Esophagus muscularis mucosa (tissue), 4 donors: ENCODE measurements at regions not wholly inside any gene's neighbourhood (a gene's known extent, or its start where the extent isn't known, plus 50 kb on each side); places are given as distances from the start of the nearest gene placed in this dataset.

ENCODE experiments used
- DNase-seq: peaks from one replicate; pipeline ENCODE4 v3.0.0-alpha.2; 2017; ENCODE audit errors: extremely low spot score
- H3K27ac ChIP-seq, 4 donors: fragments of 200-600 bp; sonication (generic); replicated peaks in 1 of 4; 1 replicate in 3 of 4; 2 replicates in 1 of 4; pipeline ENCODE4 v1.5.1; 2016 to 2019; ENCODE audit warnings: mild to moderate bottlenecking in 1 of 4
- H3K27me3 ChIP-seq, 4 donors: fragments of 200-600 bp; sonication (generic); one replicate each; pipeline versions ENCODE4 v1.5.1 to v1.6.0; 2016 to 2019
- H3K36me3 ChIP-seq, 4 donors: fragments of 200-600 bp; sonication (generic); one replicate each; pipeline ENCODE4 v1.5.1; 2016 to 2019
- H3K4me1 ChIP-seq, 4 donors: fragments of 200-600 bp; sonication (generic); one replicate each; pipeline ENCODE4 v1.5.1; 2016 to 2019
- H3K4me3 ChIP-seq, 4 donors: fragments of 200-600 bp; sonication (generic); 1 replicate in 2 of 4; 2 replicates in 2 of 4; pipeline ENCODE4 v1.5.1; 2016 to 2019; ENCODE audit warnings: mild to moderate bottlenecking in 4 of 4, moderate library complexity in 1 of 4
- H3K9me3 ChIP-seq, 4 donors: fragments of 200-600 bp; sonication (generic); 1 replicate in 3 of 4; 2 replicates in 1 of 4; pipeline ENCODE4 v1.5.1; 2016 to 2019
- CTCF ChIP-seq, 3 experiments: fragments of 200-600 bp in 2 of 3; fragments of 450-650 bp in 1 of 3; sonication (generic) in 2 of 3; IDR thresholded peaks; one replicate each; pipeline ENCODE4 v1.5.1; 2017 to 2019; ENCODE audit warnings: antibody characterized with exemption in 3 of 3, mild to moderate bottlenecking in 2 of 3, moderate library complexity in 1 of 3
- EP300 ChIP-seq: sonication (generic); formaldehyde crosslinking; IDR thresholded peaks from one replicate; pipeline ENCODE4 v1.6.1; 2017; ENCODE audit warnings: antibody characterized with exemption
- POLR2A ChIP-seq: fragments of 450-650 bp; IDR thresholded peaks from one replicate; pipeline ENCODE4 v1.6.1; 2017; ENCODE audit warnings: antibody characterized with exemption, moderate library complexity, mild to moderate bottlenecking, low read depth
- POLR2AphosphoS5 ChIP-seq, 2 donors: sonication (generic); formaldehyde crosslinking; IDR thresholded peaks; one replicate each; pipeline ENCODE4 v1.6.1; 2017; ENCODE audit warnings: antibody characterized with exemption in 2 of 2
- WGBS: methylation state at CpG from one replicate; pipeline ENCODE4 v1.1.5; 2018; 5-methylcytosine and 5-hydroxymethylcytosine counted together
- intact Hi-C: fragments of 100-400 bp; cut with DNase I; formaldehyde crosslinking; loops from one replicate; pipeline ENCODE4 v1.15.1; 2023

- no peak overlapping the region for H3K4me3 ChIP-seq
- no peaks in the 10 kb centered on the region for H3K4me1 ChIP-seq
- intact Hi-C loops = loop anchor here (2.0 kb wide), 1 partner anchor 339 kb away; no protein-coding TSS in a partner anchor
- no peaks in the 10 kb centered on the region for H3K9me3 ChIP-seq
- WGBS = 74% methylated on average over 3 of the region's 6 CpGs
- no peak overlapping the region for H3K27ac ChIP-seq
- DNase-seq = no peak
- TF ChIP-seq POLR2A (no peak), CTCF (IDR thresholded peaks at IDR 0.05) (peak; percentile 36 to 53 (median 40)), EP300 (no peak), POLR2AphosphoS5 (IDR thresholded peaks at IDR 0.05) (no peak)
- H3K27me3 ChIP-seq = no peaks in the 10 kb centered on the region
- no peaks in the 10 kb centered on the region for H3K36me3 ChIP-seq
These were observed 78.1 kb upstream of the DNAH14 start for GRCh38 chr1:224851210-224851847.

GRCh38 chr1:224851848-224852261 lies 77.6 kb upstream of the DNAH14 start:
- no peak for TF ChIP-seq POLR2A
- TF ChIP-seq POLR2AphosphoS5 (IDR thresholded peaks at IDR 0.05) = no peak
- TF ChIP-seq EP300 = no peak
- TF ChIP-seq CTCF (IDR thresholded peaks at IDR 0.05) = no peak
- H3K9me3 ChIP-seq = no peaks in the 10 kb centered on the region
- no peak overlapping the region for H3K27ac ChIP-seq
- WGBS = 79% methylated on average over 8 of the region's 9 CpGs
- H3K4me3 ChIP-seq = no peak overlapping the region
- no peak for DNase-seq
- no peaks in the 10 kb centered on the region for H3K4me1 ChIP-seq
- no peaks in the 10 kb centered on the region for H3K36me3 ChIP-seq
- no peaks in the 10 kb centered on the region for H3K27me3 ChIP-seq
- intact Hi-C loops = loop anchor here (2.0 kb wide), 2 partner anchors 207 to 339 kb away; no protein-coding TSS in a partner anchor

- Histone ChIP-seq H3K4me3 (no peak overlapping the region), H3K27me3 (no peaks in the 10 kb centered on the region), H3K27ac (no peak overlapping the region), H3K9me3 (no peaks in the 10 kb centered on the region), H3K36me3 (no peaks in the 10 kb centered on the region), H3K4me1 (no peaks in the 10 kb centered on the region)
- 38% methylated on average over 13 of the region's 13 CpGs for WGBS
- DNase-seq = no peak
- intact Hi-C loops = loop anchor here (2.0 kb wide), 1 partner anchor 208 kb away; no protein-coding TSS in a partner anchor
- no peak for TF ChIP-seq POLR2AphosphoS5 (IDR thresholded peaks at IDR 0.05)
- TF ChIP-seq POLR2A = no peak
- TF ChIP-seq EP300 = no peak
- TF ChIP-seq CTCF (IDR thresholded peaks at IDR 0.05) = peak; percentile 72 to 86 (median 78)
These were observed 76.4 kb upstream of the DNAH14 start for GRCh38 chr1:224852901-224853568.

GRCh38 chr1:224856973-224857372 lies 72.5 kb upstream of the DNAH14 start:
- Histone ChIP-seq H3K9me3 (no peaks in the 10 kb centered on the region), H3K27ac (no peak overlapping the region), H3K4me1 (no peaks in the 10 kb centered on the region), H3K4me3 (no peak overlapping the region), H3K27me3 (no peaks in the 10 kb centered on the region), H3K36me3 (no peaks in the 10 kb centered on the region)
- TF ChIP-seq POLR2A = no peak
- TF ChIP-seq POLR2AphosphoS5 (IDR thresholded peaks at IDR 0.05) = no peak
- TF ChIP-seq EP300 = no peak
- DNase-seq = no peak
- intact Hi-C loops = no loop called here
- 73% methylated on average over 2 of the region's 2 CpGs for WGBS

GRCh38 chr1:224859651-224860050 lies 69.8 kb upstream of the DNAH14 start:
- intact Hi-C loops = no loop called here
- H3K4me3 ChIP-seq = no peak overlapping the region
- DNase-seq = no peak
- 80% methylated on average over 2 of the region's 2 CpGs for WGBS
- TF ChIP-seq CTCF (IDR thresholded peaks at IDR 0.05) (no peak), EP300 (no peak), POLR2A (no peak), POLR2AphosphoS5 (IDR thresholded peaks at IDR 0.05) (no peak)
- H3K27me3 ChIP-seq = peaks cover 0 to 2% (median 0%) of the 10 kb centered on the region in 4 donors
- H3K4me1 ChIP-seq = no peaks in the 10 kb centered on the region
- H3K9me3 ChIP-seq = no peaks in the 10 kb centered on the region
- no peak overlapping the region for H3K27ac ChIP-seq
- no peaks in the 10 kb centered on the region for H3K36me3 ChIP-seq
